ENCODE measurements at regions not wholly inside any gene's neighbourhood (a gene's known extent, or its start where the extent isn't known, plus 50 kb on each side); places are given as distances from the start of the nearest gene placed in this dataset.

DNA sequence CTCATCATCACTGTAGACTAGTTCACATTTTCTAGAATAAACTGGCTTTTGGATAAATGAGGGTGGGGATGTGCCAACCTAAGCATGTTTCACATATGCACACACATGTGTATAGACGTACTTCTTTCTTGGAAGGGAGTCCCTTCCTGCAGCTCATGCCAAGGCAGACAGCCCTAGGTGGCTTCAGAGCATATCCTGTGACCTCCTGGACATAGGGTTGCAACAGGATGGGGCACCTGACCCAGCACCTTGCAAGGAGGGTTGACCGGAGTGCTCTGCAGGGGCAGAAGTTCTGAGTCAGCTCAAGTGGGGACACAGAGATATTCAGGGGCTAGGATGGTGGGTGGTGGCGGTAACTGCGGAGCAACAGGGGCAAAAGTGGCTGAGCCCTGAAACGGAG lies 68.6 kb upstream of the RALGAPA2 start:
- Histone ChIP-seq H3K4me2 (ENCODE audit: low read length) (no peak overlapping the region), H3K36me3 (ENCODE audit: insufficient read depth, low read length) (no peaks in the 10 kb centered on the region), H3K4me1 (ENCODE audit: insufficient read depth, low read length) (no peaks in the 10 kb centered on the region), H2AFZ (ENCODE audit: low read depth, low read length) (no peak overlapping the region), H3K9ac (ENCODE audit: low read length) (no peak overlapping the region), H3K4me3 (ENCODE audit: insufficient read depth, low read depth, low read length) (no peak overlapping the region), H4K20me1 (ENCODE audit: insufficient read depth, low read length) (no peaks in the 10 kb centered on the region), H3K27ac (ENCODE audit: low read depth, low read length) (no peak overlapping the region), H3K9me3 (ENCODE audit: insufficient read depth, low read depth, low read length) (peaks cover 11% of the 10 kb centered on the region), H3K79me2 (ENCODE audit: insufficient read depth, low read length) (no peaks in the 10 kb centered on the region), H3K27me3 (ENCODE audit: insufficient read depth, low read length) (no peaks in the 10 kb centered on the region)
- FAIRE-seq (no peak), DNase-seq (ENCODE audit: low read depth) (no peak)
- no peak overlapping the region for H3K4me3 Mint-ChIP-seq (ENCODE audit: unreplicated experiment)
- no peaks in the 10 kb centered on the region for H3K27me3 Mint-ChIP-seq (ENCODE audit: low read depth, unreplicated experiment)
- no peaks in the 10 kb centered on the region for H3K4me1 Mint-ChIP-seq (ENCODE audit: low read depth, unreplicated experiment)
- H3K27ac Mint-ChIP-seq (ENCODE audit: unreplicated experiment): no peak overlapping the region
- no peaks in the 10 kb centered on the region for H3K36me3 Mint-ChIP-seq (ENCODE audit: low read depth, unreplicated experiment)
- H3K9me3 Mint-ChIP-seq (ENCODE audit: unreplicated experiment): no peaks in the 10 kb centered on the region
- TF ChIP-seq, protein P1, sequence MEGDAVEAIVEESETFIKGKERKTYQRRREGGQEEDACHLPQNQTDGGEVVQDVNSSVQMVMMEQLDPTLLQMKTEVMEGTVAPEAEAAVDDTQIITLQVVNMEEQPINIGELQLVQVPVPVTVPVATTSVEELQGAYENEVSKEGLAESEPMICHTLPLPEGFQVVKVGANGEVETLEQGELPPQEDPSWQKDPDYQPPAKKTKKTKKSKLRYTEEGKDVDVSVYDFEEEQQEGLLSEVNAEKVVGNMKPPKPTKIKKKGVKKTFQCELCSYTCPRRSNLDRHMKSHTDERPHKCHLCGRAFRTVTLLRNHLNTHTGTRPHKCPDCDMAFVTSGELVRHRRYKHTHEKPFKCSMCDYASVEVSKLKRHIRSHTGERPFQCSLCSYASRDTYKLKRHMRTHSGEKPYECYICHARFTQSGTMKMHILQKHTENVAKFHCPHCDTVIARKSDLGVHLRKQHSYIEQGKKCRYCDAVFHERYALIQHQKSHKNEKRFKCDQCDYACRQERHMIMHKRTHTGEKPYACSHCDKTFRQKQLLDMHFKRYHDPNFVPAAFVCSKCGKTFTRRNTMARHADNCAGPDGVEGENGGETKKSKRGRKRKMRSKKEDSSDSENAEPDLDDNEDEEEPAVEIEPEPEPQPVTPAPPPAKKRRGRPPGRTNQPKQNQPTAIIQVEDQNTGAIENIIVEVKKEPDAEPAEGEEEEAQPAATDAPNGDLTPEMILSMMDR (IDR thresholded peaks at IDR 0.05; ENCODE audit: insufficient read depth, low read depth, low read length): no peak
- TF ChIP-seq EZH2 (IDR thresholded peaks at IDR 0.05; ENCODE audit: insufficient read depth, low read length): no peak

DNA sequence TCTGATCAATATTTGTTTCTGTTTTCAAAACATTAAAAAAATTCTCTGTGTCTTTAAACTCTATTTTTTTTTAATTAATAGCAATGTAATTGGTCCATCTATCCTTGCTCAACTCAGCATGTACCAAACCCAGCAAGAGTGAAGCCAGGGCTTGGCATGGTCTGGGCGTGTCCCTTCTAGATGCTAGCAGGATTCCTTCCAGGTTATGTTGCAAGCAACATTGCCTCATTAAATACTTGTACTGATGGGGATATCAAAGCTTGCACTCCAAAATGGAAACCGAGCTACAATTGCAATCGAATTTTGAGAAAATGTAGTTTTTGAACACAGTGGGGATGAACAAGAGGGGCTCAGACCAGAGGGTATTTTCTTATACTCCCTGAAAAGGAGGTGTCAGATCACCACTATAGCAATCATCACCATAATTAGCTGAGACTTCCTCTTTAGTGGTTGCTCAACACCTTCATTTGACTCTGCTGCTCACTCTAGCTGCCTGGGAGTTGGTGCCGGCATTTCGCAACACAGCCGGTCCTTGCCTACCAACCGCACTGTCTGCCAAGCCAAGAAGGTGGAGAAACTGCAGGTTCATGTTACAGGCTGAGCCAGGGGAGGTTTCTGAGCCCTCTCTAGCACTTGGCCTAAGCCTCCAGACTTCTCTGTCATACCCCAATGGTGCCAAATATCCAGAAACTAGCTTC lies 67.8 kb upstream of the RALGAPA2 start:
- Histone ChIP-seq H3K36me3 (ENCODE audit: insufficient read depth, low read length) (no peaks in the 10 kb centered on the region), H3K4me2 (ENCODE audit: low read length) (no peak overlapping the region), H3K9ac (ENCODE audit: low read length) (no peak overlapping the region), H3K27me3 (ENCODE audit: insufficient read depth, low read length) (no peaks in the 10 kb centered on the region), H3K4me1 (ENCODE audit: insufficient read depth, low read length) (no peaks in the 10 kb centered on the region), H2AFZ (ENCODE audit: low read depth, low read length) (no peak overlapping the region), H3K79me2 (ENCODE audit: insufficient read depth, low read length) (no peaks in the 10 kb centered on the region), H3K9me3 (ENCODE audit: insufficient read depth, low read depth, low read length) (peaks cover 7% of the 10 kb centered on the region), H3K4me3 (ENCODE audit: insufficient read depth, low read depth, low read length) (no peak overlapping the region), H4K20me1 (ENCODE audit: insufficient read depth, low read length) (no peaks in the 10 kb centered on the region), H3K27ac (ENCODE audit: low read depth, low read length) (no peak overlapping the region)
- no peak for DNase-seq (ENCODE audit: low read depth)
- no peak for FAIRE-seq
- Mint-ChIP-seq H3K4me1 (ENCODE audit: low read depth, unreplicated experiment) (no peaks in the 10 kb centered on the region), H3K27me3 (ENCODE audit: low read depth, unreplicated experiment) (no peaks in the 10 kb centered on the region), H3K36me3 (ENCODE audit: low read depth, unreplicated experiment) (no peaks in the 10 kb centered on the region), H3K4me3 (ENCODE audit: unreplicated experiment) (no peak overlapping the region), H3K9me3 (ENCODE audit: unreplicated experiment) (no peaks in the 10 kb centered on the region), H3K27ac (ENCODE audit: unreplicated experiment) (no peak overlapping the region)
- no peak for TF ChIP-seq EZH2 (IDR thresholded peaks at IDR 0.05; ENCODE audit: insufficient read depth, low read length)

DNA sequence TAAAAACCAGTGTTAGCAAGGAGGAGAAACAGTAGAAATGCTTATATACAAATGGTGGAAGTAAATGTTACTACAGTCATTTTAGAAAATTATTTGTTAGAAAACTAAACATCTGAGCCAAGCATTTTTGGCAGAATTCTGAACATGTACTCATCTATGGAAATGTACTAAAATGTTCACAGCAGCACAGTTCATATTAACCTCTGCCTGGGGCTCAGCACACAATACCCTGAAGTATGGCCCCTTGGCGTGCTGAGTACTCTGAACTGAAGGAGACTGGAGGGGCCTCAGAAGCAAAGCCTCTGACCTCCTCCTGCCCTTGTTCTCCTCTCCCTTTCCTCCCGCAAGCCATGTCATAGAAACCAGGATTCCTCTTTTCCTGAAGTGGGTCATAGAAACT lies 66.2 kb upstream of the RALGAPA2 start:
- Histone ChIP-seq H3K9ac (ENCODE audit: low read length) (no peak overlapping the region), H3K4me3 (ENCODE audit: insufficient read depth, low read depth, low read length) (no peak overlapping the region), H3K9me3 (ENCODE audit: insufficient read depth, low read depth, low read length) (peaks cover 7% of the 10 kb centered on the region), H4K20me1 (ENCODE audit: insufficient read depth, low read length) (no peaks in the 10 kb centered on the region), H3K4me1 (ENCODE audit: insufficient read depth, low read length) (no peaks in the 10 kb centered on the region), H2AFZ (ENCODE audit: low read depth, low read length) (no peak overlapping the region), H3K36me3 (ENCODE audit: insufficient read depth, low read length) (no peaks in the 10 kb centered on the region), H3K27me3 (ENCODE audit: insufficient read depth, low read length) (no peaks in the 10 kb centered on the region), H3K4me2 (ENCODE audit: low read length) (no peak overlapping the region), H3K27ac (ENCODE audit: low read depth, low read length) (no peak overlapping the region), H3K79me2 (ENCODE audit: insufficient read depth, low read length) (no peaks in the 10 kb centered on the region)
- H3K4me1 Mint-ChIP-seq (ENCODE audit: low read depth, unreplicated experiment): no peaks in the 10 kb centered on the region
- no peak for DNase-seq (ENCODE audit: low read depth)
- no peak for FAIRE-seq
- no peak overlapping the region for H3K27ac Mint-ChIP-seq (ENCODE audit: unreplicated experiment)
- no peaks in the 10 kb centered on the region for H3K36me3 Mint-ChIP-seq (ENCODE audit: low read depth, unreplicated experiment)
- no peaks in the 10 kb centered on the region for H3K9me3 Mint-ChIP-seq (ENCODE audit: unreplicated experiment)
- TF ChIP-seq, protein P1 (IDR thresholded peaks at IDR 0.05; ENCODE audit: insufficient read depth, low read depth, low read length): no peak
- no peak for TF ChIP-seq EZH2 (IDR thresholded peaks at IDR 0.05; ENCODE audit: insufficient read depth, low read length)
- peaks cover 3% of the 10 kb centered on the region for H3K27me3 Mint-ChIP-seq (ENCODE audit: low read depth, unreplicated experiment)
- H3K4me3 Mint-ChIP-seq (ENCODE audit: unreplicated experiment): no peak overlapping the region
